PC-3 (cell line): ENCODE measurements at regions not wholly inside any gene's neighbourhood (a gene's known extent, or its start where the extent isn't known, plus 50 kb on each side); places are given as distances from the start of the nearest gene placed in this dataset.

ENCODE experiments used
- ATAC-seq: fragments of 200-7000 bp; cut with Tn5 transposase; 2 replicates; pipeline ENCODE4 v1.9.1; 2020; ENCODE audit warnings: mild to moderate bottlenecking, moderate library complexity
- BruUV-seq: library from RNA; stranded (reverse); fragments of 400-500 nt; replicated peaks from 2 replicates; lab custom pipeline; 2021; lab: Mats Ljungman, UMichigan
- CTCF ChIA-PET: fragments of 300-600 bp; sonication (Branson Sonifier 250); formaldehyde crosslinking; loops from one replicate; lab custom pipeline; 2022; ENCODE audit warnings: antibody characterized with exemption; lab: Charles Lee
- POLR2A ChIA-PET: fragments of 300-600 bp; sonication (Branson Sonifier 250); formaldehyde crosslinking; loops from one replicate; lab custom pipeline; 2022; ENCODE audit warnings: antibody characterized with exemption; ENCODE audit not compliant: unreplicated experiment; lab: Charles Lee
- DNase-seq: peaks from one replicate; pipeline ENCODE4 v3.0.0-alpha.2; 2015
- H2AFZ ChIP-seq: fragments of 300-600 bp; sonication (generic); 2 replicates; pipeline ENCODE4 v1.6.0; 2016; ENCODE audit warnings: antibody characterized with exemption, low read length
- H3F3A ChIP-seq: fragments of 300-600 bp; sonication (generic); one replicate; pipeline ENCODE4 v1.6.0; 2017; ENCODE audit warnings: antibody characterized with exemption, low read length, control low read depth, mild to moderate bottlenecking; ENCODE audit not compliant: unreplicated experiment
- H3K27ac ChIP-seq: fragments of 300-600 bp; sonication (generic); 2 replicates; pipeline ENCODE4 v1.5.1; 2016; ENCODE audit warnings: mild to moderate bottlenecking, low read length
- H3K27me3 ChIP-seq: fragments of 300-600 bp; sonication (generic); 2 replicates; pipeline ENCODE4 v1.6.1; 2016; ENCODE audit warnings: low read length, mixed read lengths
- H3K36me3 ChIP-seq: fragments of 300-600 bp; sonication (generic); 2 replicates; pipeline ENCODE4 v1.6.1; 2016; ENCODE audit warnings: low read depth, mixed run types, low read length, mixed read lengths
- H3K4me1 ChIP-seq: fragments of 300-600 bp; sonication (generic); 2 replicates; pipeline ENCODE4 v1.5.1; 2016; ENCODE audit warnings: low read length; ENCODE audit not compliant: insufficient read depth
- H3K4me2 ChIP-seq: fragments of 300-600 bp; sonication (generic); 2 replicates; pipeline ENCODE4 v1.6.0; 2016; ENCODE audit warnings: low read length
- H3K4me3 ChIP-seq: fragments of 300-600 bp; sonication (generic); 2 replicates; pipeline ENCODE4 v1.5.1; 2016; ENCODE audit warnings: mild to moderate bottlenecking, low read length, mixed read lengths
- H3K79me2 ChIP-seq: fragments of 300-600 bp; sonication (generic); 2 replicates; pipeline ENCODE4 v1.6.1; 2017; ENCODE audit warnings: low read length, mixed read lengths
- H3K9ac ChIP-seq: fragments of 300-600 bp; sonication (generic); 2 replicates; pipeline ENCODE4 v1.6.0; 2016; ENCODE audit warnings: mild to moderate bottlenecking, low read length
- H3K9me2 ChIP-seq: fragments of 300-600 bp; sonication (generic); replicated peaks from 2 replicates; pipeline ENCODE4 v1.6.1; 2016; ENCODE audit warnings: mixed run types, low read length, mixed read lengths
- H3K9me3 ChIP-seq: fragments of 300-600 bp; sonication (generic); 2 replicates; pipeline ENCODE4 v1.6.1; 2016; ENCODE audit warnings: low read length, mixed read lengths
- H4K20me1 ChIP-seq: fragments of 300-600 bp; sonication (generic); 2 replicates; pipeline ENCODE4 v1.6.1; 2016; ENCODE audit warnings: low read length, mixed read lengths
- CTCF ChIP-seq: fragments of 300-600 bp; sonication (generic); conservative IDR thresholded peaks from 2 replicates; pipeline ENCODE4 v1.5.1; 2017; ENCODE audit warnings: antibody characterized with exemption, low read depth, mild to moderate bottlenecking, low read length
- EZH2 ChIP-seq: fragments of 300-600 bp; sonication (generic); IDR thresholded peaks from one replicate; pipeline ENCODE4 v1.6.1; 2017; ENCODE audit warnings: antibody characterized with exemption, mild to moderate bottlenecking, low read length; ENCODE audit not compliant: unreplicated experiment
- EZH2phosphoT487 ChIP-seq: fragments of 300-600 bp; sonication (generic); IDR thresholded peaks from 2 replicates; pipeline ENCODE4 v1.6.1; 2018; ENCODE audit warnings: mild to moderate bottlenecking, antibody characterized with exemption, low read length, borderline replicate concordance
- intact Hi-C: fragments of 100-400 bp; cut with micrococcal nuclease; formaldehyde crosslinking; loops from 2 replicates; pipeline ENCODE4 v1.9.0; 2023

- Histone ChIP-seq H3K4me1 (no peaks in the 10 kb centered on the region), H3K36me3 (no peaks in the 10 kb centered on the region), H4K20me1 (no peaks in the 10 kb centered on the region), H3K27me3 (no peaks in the 10 kb centered on the region), H3K4me3 (no peak overlapping the region), H3K9ac (no peak overlapping the region), H3F3A (no peaks in the 10 kb centered on the region), H3K9me2 (no peaks in the 10 kb centered on the region), H3K27ac (no peak overlapping the region), H3K79me2 (no peaks in the 10 kb centered on the region), H3K9me3 (no peaks in the 10 kb centered on the region), H2AFZ (no peak overlapping the region), H3K4me2 (no peak overlapping the region)
- CTCF ChIA-PET = no interaction called here
- TF ChIP-seq EZH2 (no peak), EZH2phosphoT487 (no peak), CTCF (no peak)
- DNase-seq (no peak), ATAC-seq (no peak)
- no TSS peak for BruUV-seq
- POLR2A ChIA-PET = no interaction called here
- intact Hi-C loops = no loop called here
These were observed 66.9 kb downstream of the OR2K2 start for GRCh38 chr9:111263116-111263515.

GRCh38 chr9:111258875-111259271 is 71.2 kb downstream of the OR2K2 start:
- Histone ChIP-seq H3K27me3 (no peaks in the 10 kb centered on the region), H3K9ac (no peak overlapping the region), H3K9me2 (no peaks in the 10 kb centered on the region), H3K4me1 (no peaks in the 10 kb centered on the region), H4K20me1 (no peaks in the 10 kb centered on the region), H3F3A (no peaks in the 10 kb centered on the region), H3K79me2 (no peaks in the 10 kb centered on the region), H3K4me2 (no peak overlapping the region), H3K9me3 (no peaks in the 10 kb centered on the region), H2AFZ (no peak overlapping the region), H3K4me3 (no peak overlapping the region), H3K36me3 (no peaks in the 10 kb centered on the region), H3K27ac (no peak overlapping the region)
- ChIA-PET POLR2A (interaction anchor here (0.5 kb wide), 1 partner anchor 14 kb away, joined by 6 read pairs; no protein-coding TSS in a partner anchor), CTCF (no interaction called here)
- ATAC-seq (no peak), DNase-seq (no peak)
- TF ChIP-seq EZH2phosphoT487 = no peak
- no peak for TF ChIP-seq CTCF
- TF ChIP-seq EZH2 = no peak
- intact Hi-C loops = no loop called here
- no TSS peak for BruUV-seq

- Histone ChIP-seq H3K4me1 (no peaks in the 10 kb centered on the region), H3K27ac (no peak overlapping the region), H3K36me3 (no peaks in the 10 kb centered on the region), H3K9ac (no peak overlapping the region), H3K4me3 (no peak overlapping the region), H3K27me3 (no peaks in the 10 kb centered on the region), H3F3A (no peaks in the 10 kb centered on the region), H3K4me2 (no peak overlapping the region), H2AFZ (no peak overlapping the region), H4K20me1 (no peaks in the 10 kb centered on the region), H3K9me2 (no peaks in the 10 kb centered on the region), H3K9me3 (no peaks in the 10 kb centered on the region), H3K79me2 (no peaks in the 10 kb centered on the region)
- no peak for TF ChIP-seq CTCF
- TF ChIP-seq EZH2 = no peak
- no peak for TF ChIP-seq EZH2phosphoT487
- POLR2A ChIA-PET = interaction anchor here (0.5 kb wide), 1 partner anchor 14 kb away, joined by 6 read pairs; no protein-coding TSS in a partner anchor
- no TSS peak for BruUV-seq
- intact Hi-C loops = no loop called here
- no peak for DNase-seq
- no peak for ATAC-seq
- CTCF ChIA-PET = no interaction called here
These were observed 71.7 kb downstream of the OR2K2 start for GRCh38 chr9:111258209-111258874.
